ENCODE measurements at regions not wholly inside any gene's neighbourhood (a gene's known extent, or its start where the extent isn't known, plus 50 kb on each side); places are given as distances from the start of the nearest gene placed in this dataset.
"Not testable (repeated sequence)": the region's sequence is repeated elsewhere in the genome, so short reads cannot be mapped to it uniquely, and the experiment has no call there.

- intact Hi-C loops (cut with DNase I) = no loop called here
- no peaks in the 10 kb centered on the region for H3K36me3 ChIP-seq
Measured at GRCh38 chr3:14033023-14033422, 91.6 kb downstream of the CHCHD4 start.

GRCh38 chr3:14031271-14031670, 93.4 kb downstream of the CHCHD4 start:
- no peak for DNase-seq (ENCODE audit: extremely low spot score in 2 of 2)
- Histone ChIP-seq H3K36me3 (no peaks in the 10 kb centered on the region), H3K9me3 (no peaks in the 10 kb centered on the region), H3K27me3 (no peaks in the 10 kb centered on the region), H3K4me3 (no peak overlapping the region), H3K4me1 (no peaks in the 10 kb centered on the region), H3K27ac (no peak overlapping the region)
- intact Hi-C loops (cut with DNase I) = no loop called here
- no peak for TF ChIP-seq POLR2AphosphoS5 (IDR thresholded peaks at IDR 0.05; ENCODE audit: insufficient read depth in 1 of 2, low read depth in 1 of 2)
- TF ChIP-seq CTCF (IDR thresholded peaks at IDR 0.05) = no peak
- no peak for TF ChIP-seq POLR2A (IDR thresholded peaks at IDR 0.05)

More at GRCh38 chr3:14033023-14033422, 91.6 kb downstream of the CHCHD4 start:
- no peak overlapping the region for H3K27ac ChIP-seq
- TF ChIP-seq CTCF (IDR thresholded peaks at IDR 0.05) = no peak
- TF ChIP-seq POLR2AphosphoS5 (IDR thresholded peaks at IDR 0.05; ENCODE audit: insufficient read depth in 1 of 2, low read depth in 1 of 2) = no peak
- TF ChIP-seq POLR2A (IDR thresholded peaks at IDR 0.05) = no peak
- no peaks in the 10 kb centered on the region for H3K4me1 ChIP-seq
- H3K27me3 ChIP-seq = no peaks in the 10 kb centered on the region
- no peaks in the 10 kb centered on the region for H3K9me3 ChIP-seq
- no peak for DNase-seq (ENCODE audit: extremely low spot score in 2 of 2)
- no peak overlapping the region for H3K4me3 ChIP-seq

GRCh38 chr3:14029390-14029995, 95.2 kb downstream of the CHCHD4 start:
- intact Hi-C loops (cut with DNase I); DNase-seq (ENCODE audit: extremely low spot score in 2 of 2); H3K4me1 ChIP-seq; H3K9me3 ChIP-seq; H3K36me3 ChIP-seq; H3K27ac ChIP-seq; H3K27me3 ChIP-seq; H3K4me3 ChIP-seq: not testable (repeated sequence)

- H3K36me3 ChIP-seq; H3K27ac ChIP-seq; intact Hi-C loops (cut with DNase I): not testable (repeated sequence)
Measured at GRCh38 chr3:14028122-14028521, 96.5 kb downstream of the CHCHD4 start.

GRCh38 chr3:14019459-14019858, 105.2 kb downstream of the CHCHD4 start:
- Histone ChIP-seq H3K4me3 (no peak overlapping the region), H3K4me1 (no peaks in the 10 kb centered on the region), H3K27ac (peak overlapping the region; percentile 20), H3K27me3 (no peaks in the 10 kb centered on the region), H3K36me3 (no peaks in the 10 kb centered on the region), H3K9me3 (peaks cover 5% of the 10 kb centered on the region)
- intact Hi-C loops (cut with DNase I) = no loop called here
- DNase-seq (ENCODE audit: extremely low spot score in 2 of 2) = no peak
- peak in 1 of 2 donors; percentile 45 for TF ChIP-seq POLR2AphosphoS5 (IDR thresholded peaks at IDR 0.05; ENCODE audit: insufficient read depth in 1 of 2, low read depth in 1 of 2)
- TF ChIP-seq POLR2A (IDR thresholded peaks at IDR 0.05) = no peak

More at GRCh38 chr3:14028122-14028521, 96.5 kb downstream of the CHCHD4 start:
- H3K4me1 ChIP-seq; H3K9me3 ChIP-seq; DNase-seq (ENCODE audit: extremely low spot score in 2 of 2); H3K4me3 ChIP-seq; H3K27me3 ChIP-seq: not testable (repeated sequence)

- Histone ChIP-seq H3K27ac (peak overlapping the region; percentile 57), H3K9me3 (peaks cover 5% of the 10 kb centered on the region), H3K27me3 (no peaks in the 10 kb centered on the region), H3K36me3 (no peaks in the 10 kb centered on the region), H3K4me3 (peak overlapping the region in 1 of 2 donors; percentile 31), H3K4me1 (no peaks in the 10 kb centered on the region)
- TF ChIP-seq POLR2A (IDR thresholded peaks at IDR 0.05) = no peak
- peak in 1 of 2 donors; percentile 28 for TF ChIP-seq POLR2AphosphoS5 (IDR thresholded peaks at IDR 0.05; ENCODE audit: insufficient read depth in 1 of 2, low read depth in 1 of 2)
- intact Hi-C loops (cut with DNase I) = no loop called here
- DNase-seq (ENCODE audit: extremely low spot score in 2 of 2) = no peak
Measured at GRCh38 chr3:14016900-14017475, 107.7 kb downstream of the CHCHD4 start.

GRCh38 chr3:14007006-14007405, 117.7 kb downstream of the CHCHD4 start:
- H3K27me3 ChIP-seq = no peaks in the 10 kb centered on the region
- no peaks in the 10 kb centered on the region for H3K36me3 ChIP-seq
- H3K9me3 ChIP-seq = no peaks in the 10 kb centered on the region
- H3K27ac ChIP-seq = no peak overlapping the region
- no peak overlapping the region for H3K4me3 ChIP-seq
- intact Hi-C loops (cut with DNase I) = no loop called here
- H3K4me1 ChIP-seq = no peaks in the 10 kb centered on the region
- TF ChIP-seq POLR2A (IDR thresholded peaks at IDR 0.05) (no peak), POLR2AphosphoS5 (IDR thresholded peaks at IDR 0.05; ENCODE audit: insufficient read depth in 1 of 2, low read depth in 1 of 2) (no peak), CTCF (IDR thresholded peaks at IDR 0.05) (no peak)
- no peak for DNase-seq (ENCODE audit: extremely low spot score in 2 of 2)
